ENCODE measurements at regions not wholly inside any gene's neighbourhood (a gene's known extent, or its start where the extent isn't known, plus 50 kb on each side); places are given as distances from the start of the nearest gene placed in this dataset.
"Not testable (repeated sequence)": the region's sequence is repeated elsewhere in the genome, so short reads cannot be mapped to it uniquely, and the experiment has no call there.

DNA sequence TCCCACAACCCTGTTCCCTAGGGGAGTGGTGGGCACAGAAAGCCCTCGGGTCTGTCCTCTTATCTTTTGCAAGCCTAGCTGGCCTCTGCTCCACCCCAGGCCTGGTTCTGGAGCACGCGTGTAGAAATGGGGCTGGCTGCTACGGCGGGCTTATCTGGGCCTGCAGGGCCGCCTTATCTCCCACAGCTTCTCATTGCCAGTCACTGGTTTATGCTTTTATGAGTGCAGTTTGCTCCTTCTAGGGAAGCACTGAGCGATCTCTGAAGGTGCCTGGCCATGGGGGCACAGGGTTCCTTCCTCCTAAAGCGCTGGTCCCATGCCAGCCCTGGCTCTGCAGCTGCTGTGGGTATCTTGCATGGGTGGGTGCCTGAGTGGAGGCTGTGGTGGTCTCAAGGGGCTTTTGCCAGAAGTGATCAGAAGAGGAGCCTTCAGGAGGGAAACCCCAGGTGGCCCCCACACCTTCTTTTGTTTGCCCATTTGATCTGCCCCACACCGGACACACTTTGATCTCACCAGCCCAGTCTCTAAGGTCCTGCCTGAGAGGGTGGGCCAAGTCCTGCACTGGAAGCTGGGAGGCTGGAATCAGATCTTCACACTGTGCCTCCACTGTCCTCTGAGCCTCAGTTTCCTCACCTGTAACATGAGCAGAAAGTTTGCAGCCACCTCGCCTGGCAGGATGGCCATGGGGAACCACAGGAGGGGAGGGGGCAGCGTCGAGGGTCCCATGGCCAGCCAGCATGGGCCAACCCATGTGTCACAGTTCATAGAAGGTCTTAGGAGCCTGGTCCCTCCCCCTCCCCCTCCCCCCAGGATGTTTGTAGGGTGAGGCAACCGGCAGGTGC lies 86.6 kb upstream of the FGF3 start:
- DNase-seq, result no peak

DNA sequence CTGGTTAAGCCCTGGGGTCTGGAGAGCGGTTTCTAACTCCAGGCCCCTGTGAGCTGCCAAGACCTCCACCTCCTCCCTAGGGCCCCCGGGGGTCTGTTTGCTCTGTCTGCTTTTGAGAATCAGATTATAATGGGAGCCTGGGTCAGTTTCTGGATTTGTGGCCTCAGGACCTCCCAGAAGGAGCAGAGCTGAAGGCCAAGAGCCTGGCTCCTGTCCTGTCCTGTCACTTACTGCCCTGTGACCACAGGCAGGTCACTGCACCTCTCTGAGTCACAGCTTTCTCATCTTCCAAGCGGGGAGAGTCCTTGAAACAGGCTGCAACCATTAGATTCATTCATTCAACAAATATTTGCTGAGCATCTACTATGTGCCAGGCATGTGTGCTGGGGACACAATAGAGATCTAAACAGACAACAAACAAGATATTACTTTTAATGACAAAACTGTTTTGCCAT lies 87.3 kb upstream of the FGF3 start:
- no peak for DNase-seq

DNA sequence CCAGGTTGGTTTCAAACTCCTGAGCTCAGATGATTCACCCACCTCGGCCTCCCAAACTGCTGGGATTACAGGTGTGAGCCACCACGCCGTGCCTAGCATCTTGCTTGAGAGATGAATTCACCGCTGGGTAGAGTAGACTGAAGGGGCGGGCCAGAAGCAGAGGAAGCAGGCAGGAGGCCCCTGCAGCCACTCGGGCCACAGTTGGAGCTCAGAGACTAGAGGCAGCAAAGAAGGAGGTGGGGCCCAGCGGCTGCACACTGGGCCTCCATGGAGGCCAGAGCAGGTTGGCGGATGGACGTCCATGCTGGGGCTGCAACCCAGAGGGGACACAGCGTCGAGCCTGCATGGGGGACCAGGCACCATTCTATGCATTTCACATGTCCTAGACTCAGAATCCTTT lies 88.4 kb upstream of the FGF3 start:
- DNase-seq, result no peak

DNA sequence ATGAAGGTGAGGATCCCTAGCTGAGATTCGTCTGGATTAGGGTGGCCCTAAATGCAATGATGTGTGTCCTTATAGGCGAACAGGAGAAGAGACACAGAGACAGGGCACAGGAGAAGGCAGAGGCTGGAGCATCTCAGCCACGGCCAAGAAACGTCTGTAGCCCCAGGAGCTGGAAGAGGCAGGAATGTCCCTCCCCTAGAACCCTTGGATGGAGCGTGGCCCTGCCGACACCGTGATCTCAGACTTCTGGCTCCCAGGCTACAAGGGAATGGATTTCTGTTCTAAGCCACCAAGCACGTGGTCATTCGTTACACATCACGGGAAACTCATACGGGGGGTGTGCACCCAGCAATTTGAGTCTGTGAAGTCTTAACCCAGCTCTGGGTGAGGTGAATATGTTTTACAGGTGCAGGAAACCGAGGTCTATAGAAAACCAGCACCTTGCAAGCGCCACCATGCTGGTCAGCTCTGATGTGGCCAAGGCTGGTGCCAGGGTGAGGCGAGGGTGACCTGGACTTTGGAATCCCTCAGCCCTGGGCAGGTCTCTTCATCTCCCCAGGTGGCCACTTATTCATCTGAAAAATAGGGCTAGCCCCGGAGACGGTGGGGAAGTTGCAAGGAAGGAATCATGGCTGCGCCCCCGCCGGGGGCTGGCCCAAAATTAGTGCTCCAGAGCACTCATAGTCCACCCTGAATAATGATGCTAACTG lies 89.5 kb upstream of the FGF3 start:
- DNase-seq, result no peak

DNA sequence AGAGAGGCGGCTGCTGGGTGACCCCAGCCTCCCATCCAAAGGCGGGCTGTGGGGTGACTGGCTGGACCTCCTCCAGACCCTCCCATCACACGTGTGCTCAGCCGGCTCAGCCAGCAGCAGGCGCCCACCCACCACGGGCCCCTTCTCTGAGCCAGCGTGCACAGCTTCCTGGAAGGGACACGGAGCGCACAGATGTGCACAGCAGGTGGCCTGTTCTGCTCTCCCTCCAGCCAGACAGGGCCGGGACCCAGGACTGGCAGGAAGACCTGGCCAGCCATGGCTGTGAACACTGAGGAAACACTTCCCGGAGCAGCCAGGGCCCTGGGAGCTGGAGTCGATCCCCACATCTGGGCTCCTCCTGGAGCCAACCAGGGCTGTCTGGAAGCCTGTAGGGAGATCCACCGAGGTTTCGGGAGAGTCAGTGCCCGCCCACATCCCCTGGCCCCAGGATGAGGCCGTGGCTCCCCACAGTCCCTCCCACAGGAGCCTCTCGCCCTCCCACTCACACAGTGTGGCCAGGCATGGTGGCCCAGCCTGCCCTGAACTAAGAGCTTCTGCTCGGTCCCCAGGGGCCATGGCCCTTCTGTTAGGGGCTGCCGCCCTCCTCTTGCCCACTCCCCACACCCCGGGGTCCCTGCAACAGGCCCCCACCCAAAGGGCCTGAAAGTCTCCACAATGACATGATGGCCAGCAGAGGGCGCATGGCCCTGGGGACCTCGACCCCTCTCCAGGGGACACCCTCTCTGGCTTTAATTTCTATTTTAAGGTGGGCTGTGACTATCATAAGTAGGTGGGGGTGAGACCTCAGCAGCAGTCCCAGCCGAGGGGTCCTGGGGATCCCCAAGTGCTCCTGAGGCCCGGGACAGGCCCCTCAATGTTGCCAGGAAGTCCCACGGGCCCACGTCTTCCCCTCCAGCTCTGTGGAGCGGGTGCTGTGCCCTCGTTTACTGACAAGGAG lies 90.6 kb upstream of the FGF3 start:
- no peak for DNase-seq

GRCh38 chr11:69910519-69911309 lies 91.5 kb upstream of the FGF3 start:
- DNase-seq, result no peak

- no peak for DNase-seq
These were observed 92.3 kb upstream of the FGF3 start for GRCh38 chr11:69911310-69912160.

- DNase-seq, result no peak
These were observed 93.1 kb upstream of the FGF3 start for GRCh38 chr11:69912161-69912910.

- DNase-seq, result no peak
These were observed 93.8 kb upstream of the FGF3 start for GRCh38 chr11:69912911-69913451.

DNA sequence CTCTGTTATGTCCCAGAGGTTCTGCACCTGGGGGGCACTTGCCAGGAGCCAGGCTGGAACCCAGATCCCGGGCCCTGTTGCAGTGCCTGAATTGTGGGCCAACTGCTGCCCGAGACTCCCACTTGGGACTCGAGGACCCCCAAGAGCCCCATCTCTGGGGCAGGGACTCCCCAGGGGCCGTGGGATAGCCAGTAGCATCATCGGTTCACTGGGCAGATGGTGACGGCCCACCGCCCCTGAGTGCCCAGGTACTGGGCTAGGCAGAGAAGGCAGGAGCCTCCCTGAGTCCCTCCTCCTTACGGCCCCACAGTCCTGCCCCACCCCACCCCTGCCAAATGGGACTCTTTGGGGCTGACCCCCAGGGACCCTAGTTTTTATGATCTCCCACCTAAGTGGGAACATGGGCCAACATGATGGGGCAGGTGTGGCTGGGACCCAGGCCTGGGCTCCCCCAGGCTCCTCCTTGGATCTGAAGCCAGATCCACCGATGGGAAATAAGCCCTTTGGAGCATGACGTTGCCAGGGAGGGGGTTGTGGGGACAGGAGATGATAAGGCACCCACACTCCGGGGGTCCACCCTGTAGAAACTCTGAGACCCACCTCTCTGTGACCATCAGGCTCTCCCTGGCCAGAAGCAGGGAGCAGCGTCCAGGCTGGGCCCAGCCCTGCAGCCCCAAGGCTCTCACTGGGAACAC lies 94.5 kb upstream of the FGF3 start:
- DNase-seq, result no peak

- no peak for DNase-seq
These were observed 95.3 kb upstream of the FGF3 start for GRCh38 chr11:69914286-69915150.

GRCh38 chr11:69915151-69915500 lies 95.9 kb upstream of the FGF3 start:
- DNase-seq, result no peak

DNA sequence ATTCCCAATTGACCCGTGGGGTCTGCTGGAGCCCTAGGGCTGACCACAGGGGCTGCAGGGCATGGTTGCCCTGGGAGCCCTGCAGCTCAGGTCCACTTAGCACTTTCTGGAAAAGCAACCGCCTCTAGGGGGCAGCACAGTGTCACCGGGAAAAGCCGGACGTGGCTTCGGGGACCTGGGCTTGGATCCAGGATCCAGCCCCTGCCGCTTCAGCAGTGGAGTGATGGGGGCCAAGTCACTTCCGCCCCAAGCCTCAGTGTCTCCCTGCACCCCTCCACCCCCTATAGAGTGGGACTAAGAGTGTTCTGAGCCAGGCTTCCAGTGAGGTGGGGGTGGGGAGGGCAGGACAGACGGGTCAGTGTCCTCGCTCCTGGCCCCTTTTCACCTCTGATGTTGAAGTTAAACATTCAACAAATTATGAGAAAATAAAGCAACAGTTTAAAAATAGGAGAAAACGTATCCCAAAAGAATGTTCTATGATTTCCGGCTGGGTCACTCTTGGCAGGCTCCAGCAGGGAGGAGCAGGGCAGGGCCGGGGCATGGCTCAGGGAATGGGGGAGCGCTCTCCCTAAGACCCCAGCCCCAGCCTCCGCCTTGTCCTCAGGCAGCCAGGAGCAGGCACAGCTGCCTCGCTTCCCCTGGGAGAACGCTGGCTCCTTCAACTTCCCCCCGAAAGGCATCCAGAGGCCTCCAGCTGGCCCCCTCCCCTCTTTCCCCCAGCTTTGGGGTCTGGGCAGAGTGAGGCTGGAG lies 96.5 kb upstream of the FGF3 start:
- peak; percentile 69 for DNase-seq

- not testable (repeated sequence) for DNase-seq
These were observed 97.0 kb upstream of the FGF3 start for GRCh38 chr11:69916251-69916649.

DNA sequence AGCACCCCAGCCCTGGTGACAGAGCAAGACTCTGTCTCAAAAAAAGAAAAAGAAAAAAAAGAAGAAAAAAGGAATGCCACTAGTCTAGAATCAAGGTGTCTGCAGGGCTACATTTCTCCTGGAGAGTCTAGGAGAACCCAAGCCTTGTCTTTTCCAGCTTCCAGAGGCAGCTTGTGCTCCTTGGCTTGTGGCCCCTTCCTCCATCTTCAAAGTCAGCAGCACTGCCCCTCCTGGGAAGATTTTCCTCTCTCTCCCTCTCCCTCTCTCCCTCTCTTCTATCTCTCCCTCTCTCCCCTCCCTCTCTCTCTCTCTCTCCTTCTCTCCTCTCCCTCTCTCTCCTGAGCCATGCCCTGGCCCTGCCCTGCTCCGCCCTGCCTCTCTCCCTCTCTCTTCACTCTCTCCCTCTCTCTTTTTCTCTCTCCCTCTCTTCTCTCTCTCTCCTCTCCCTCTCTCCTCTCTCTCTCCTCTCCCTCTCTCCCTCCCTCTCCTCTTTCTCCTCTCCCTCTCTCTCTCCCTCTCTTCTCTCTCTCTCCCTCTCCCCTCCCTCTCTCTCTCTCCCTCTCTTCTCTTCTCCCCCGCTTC lies 97.7 kb upstream of the FGF3 start:
- DNase-seq, result no peak

DNA sequence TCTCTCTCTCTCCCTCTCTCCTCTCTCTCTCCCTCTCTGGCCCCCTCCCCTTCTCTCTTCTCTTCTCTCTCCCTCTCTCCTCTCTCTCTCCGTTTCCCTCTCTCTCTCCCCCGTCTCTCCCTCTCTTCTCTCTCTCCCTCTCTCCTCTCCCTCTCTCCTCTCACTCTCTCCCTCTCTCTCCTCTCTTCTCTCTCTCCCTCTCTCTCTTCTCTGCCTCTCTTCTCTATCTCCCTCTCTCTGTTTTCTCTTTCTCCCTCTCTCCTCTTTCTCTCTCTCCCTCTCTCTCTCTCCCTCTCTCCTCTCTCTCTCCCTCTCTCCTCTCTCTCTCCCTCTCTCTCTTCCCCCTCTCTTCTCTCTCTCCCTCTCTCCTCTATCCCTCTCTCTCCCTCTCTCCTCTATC lies 98.3 kb upstream of the FGF3 start:
- no peak for DNase-seq

DNA sequence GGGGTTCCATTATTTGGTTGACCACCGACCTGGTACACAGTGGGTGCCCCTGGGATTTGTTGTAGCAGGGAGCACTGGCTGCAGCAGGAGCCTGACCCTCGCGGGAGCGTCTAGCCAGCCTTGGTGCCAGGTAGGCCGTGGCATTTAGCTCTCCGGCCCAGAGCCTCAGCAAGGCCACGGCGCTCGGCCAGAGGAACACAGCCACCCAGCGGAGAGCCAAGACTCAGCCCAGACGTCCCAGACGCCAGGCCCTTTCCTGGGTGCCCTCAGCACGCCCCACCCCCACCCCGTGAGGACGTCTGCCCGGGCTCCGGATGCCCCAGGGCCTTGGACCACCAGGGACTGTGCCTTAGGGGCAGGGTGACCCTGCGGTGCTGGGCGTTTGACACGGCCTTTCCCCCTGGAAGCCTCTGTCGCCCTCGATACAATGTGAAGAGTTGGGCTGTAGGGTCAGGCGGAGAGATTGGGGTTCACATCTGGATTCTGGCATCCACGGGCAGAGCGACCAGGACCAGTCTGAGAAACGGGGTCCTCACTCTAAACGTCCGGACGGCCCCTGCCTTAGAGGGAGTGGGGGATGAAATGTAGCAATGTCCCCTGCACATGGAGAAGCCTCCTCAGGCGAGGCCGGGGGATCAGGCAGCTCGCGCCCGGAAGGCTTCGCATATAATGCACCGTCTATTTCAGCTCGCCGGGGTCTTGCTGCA lies 99.2 kb upstream of the FGF3 start:
- DNase-seq, result no peak
